Upper lobe of left lung (tissue), 4 donors: ENCODE measurements at regions not wholly inside any gene's neighbourhood (a gene's known extent, or its start where the extent isn't known, plus 50 kb on each side); places are given as distances from the start of the nearest gene placed in this dataset.

Source experiments
- CTCF ChIP-seq, 6 experiments: fragments of 450-650 bp in 4 of 6; fragments of 200-600 bp in 2 of 6; sonication (generic) in 2 of 6; IDR thresholded peaks; one replicate each; pipeline ENCODE4 v1.5.1; 2016 to 2019; ENCODE audit warnings: antibody characterized with exemption in 6 of 6
- EP300 ChIP-seq, 4 donors: sonication (generic); formaldehyde crosslinking; IDR thresholded peaks; one replicate each; pipeline ENCODE4 v1.5.1; 2017; ENCODE audit warnings: antibody characterized with exemption in 4 of 4, control low read depth in 2 of 4
- POLR2A ChIP-seq, 4 donors: fragments of 450-650 bp; IDR thresholded peaks; one replicate each; pipeline ENCODE4 v1.5.1; 2016 to 2017; ENCODE audit warnings: antibody characterized with exemption in 4 of 4, mild to moderate bottlenecking in 2 of 4
- POLR2AphosphoS5 ChIP-seq, 2 donors: sonication (generic); formaldehyde crosslinking; IDR thresholded peaks; one replicate each; pipeline ENCODE4 v1.5.1; 2017; ENCODE audit warnings: antibody characterized with exemption in 2 of 2

- TF ChIP-seq POLR2AphosphoS5 (IDR thresholded peaks at IDR 0.05) (no peak), CTCF (IDR thresholded peaks at IDR 0.05) (no peak), POLR2A (IDR thresholded peaks at IDR 0.05) (no peak), EP300 (IDR thresholded peaks at IDR 0.05) (no peak)
Measured at GRCh38 chr3:182637350-182638110, 155.8 kb upstream of the ATP11B start.
